Smooth muscle cell (in vitro differentiated cells): ENCODE measurements at regions not wholly inside any gene's neighbourhood (a gene's known extent, or its start where the extent isn't known, plus 50 kb on each side); places are given as distances from the start of the nearest gene placed in this dataset.
A peak's percentile ranks its signal among the peaks of the same experiment; 100 is the strongest.

Experiments
- DNase-seq: peaks from one replicate; lab custom pipeline; 2025; ENCODE audit not compliant: unreplicated experiment; lab: John Stamatoyannopoulos, UW
- H2AFZ ChIP-seq: fragments of 200-600 bp; sonication (generic); 2 replicates; pipeline ENCODE4 v1.6.0; 2016; ENCODE audit warnings: antibody characterized with exemption, low read depth, mild to moderate bottlenecking
- H3F3A ChIP-seq: fragments of 200-600 bp; sonication (generic); 2 replicates; pipeline ENCODE4 v1.6.0; 2017; ENCODE audit warnings: antibody characterized with exemption, low read depth
- H3K27ac ChIP-seq: fragments of 200-600 bp; sonication (generic); 2 replicates; pipeline ENCODE4 v1.5.1; 2016; ENCODE audit warnings: low read depth, mild to moderate bottlenecking
- H3K27me3 ChIP-seq: fragments of 200-600 bp; sonication (generic); 2 replicates; pipeline ENCODE4 v1.6.1; 2016; ENCODE audit warnings: low read depth, mild to moderate bottlenecking
- H3K36me3 ChIP-seq: fragments of 200-600 bp; sonication (generic); 2 replicates; pipeline ENCODE4 v1.5.1; 2016; ENCODE audit warnings: low read depth
- H3K4me1 ChIP-seq: fragments of 200-600 bp; sonication (generic); 2 replicates; pipeline ENCODE4 v1.5.1; 2016; ENCODE audit warnings: low read depth
- H3K4me2 ChIP-seq: fragments of 200-600 bp; sonication (generic); 2 replicates; pipeline ENCODE4 v1.6.0; 2016; ENCODE audit warnings: mild to moderate bottlenecking
- H3K4me3 ChIP-seq: fragments of 200-600 bp; sonication (generic); 2 replicates; pipeline ENCODE4 v1.5.1; 2016; ENCODE audit warnings: mild to moderate bottlenecking
- H3K79me2 ChIP-seq: fragments of 200-600 bp; sonication (generic); 2 replicates; pipeline ENCODE4 v1.6.0; 2016; ENCODE audit warnings: low read depth, mild to moderate bottlenecking
- H3K9ac ChIP-seq: fragments of 200-600 bp; sonication (generic); 2 replicates; pipeline ENCODE4 v1.6.0; 2016; ENCODE audit warnings: low read depth
- H3K9me3 ChIP-seq: fragments of 200-600 bp; sonication (generic); replicated peaks from 2 replicates; pipeline ENCODE4 v1.5.1; 2016; ENCODE audit warnings: low read depth
- H4K20me1 ChIP-seq: fragments of 200-600 bp; sonication (generic); 2 replicates; pipeline ENCODE4 v1.6.0; 2016; ENCODE audit warnings: low read depth
- CTCF ChIP-seq: fragments of 200-600 bp; sonication (generic); IDR thresholded peaks from 2 replicates; pipeline ENCODE4 v1.5.1; 2017; ENCODE audit warnings: borderline replicate concordance, mild to moderate bottlenecking, antibody characterized with exemption; ENCODE audit not compliant: insufficient read depth, poor library complexity, severe bottlenecking
- WGBS: methylation state at CpG from one replicate; pipeline ENCODE4 v1.1.7; 2016; ENCODE audit warnings: low lambda C conversion rate; 5-methylcytosine and 5-hydroxymethylcytosine counted together

GRCh38 chr2:188878716-188879115 is 95.5 kb upstream of the COL3A1 start:
- Histone ChIP-seq H3K27me3 (no peaks in the 10 kb centered on the region), H3K27ac (no peak overlapping the region), H3K4me2 (no peak overlapping the region), H3K4me3 (no peak overlapping the region), H3K36me3 (peaks cover 3% of the 10 kb centered on the region), H3K9ac (no peak overlapping the region), H3K9me3 (no peaks in the 10 kb centered on the region), H3F3A (no peaks in the 10 kb centered on the region), H4K20me1 (no peaks in the 10 kb centered on the region), H2AFZ (no peak overlapping the region), H3K4me1 (peaks cover 5% of the 10 kb centered on the region), H3K79me2 (no peaks in the 10 kb centered on the region)
- no peak for TF ChIP-seq CTCF
- DNase-seq: no peak

GRCh38 chr2:188880740-188881139 is 93.4 kb upstream of the COL3A1 start:
- Histone ChIP-seq H4K20me1 (no peaks in the 10 kb centered on the region), H3K9me3 (no peaks in the 10 kb centered on the region), H3K27me3 (no peaks in the 10 kb centered on the region), H3K4me2 (no peak overlapping the region), H3K4me1 (peaks cover 8% of the 10 kb centered on the region), H2AFZ (no peak overlapping the region), H3K36me3 (peaks cover 3% of the 10 kb centered on the region), H3K27ac (no peak overlapping the region), H3K4me3 (no peak overlapping the region), H3K79me2 (peaks cover 7% of the 10 kb centered on the region), H3F3A (no peaks in the 10 kb centered on the region), H3K9ac (no peak overlapping the region)
- no peak for DNase-seq
- no peak for TF ChIP-seq CTCF

GRCh38 chr2:188881434-188881833 is 92.7 kb upstream of the COL3A1 start:
- Histone ChIP-seq H3K27me3 (no peaks in the 10 kb centered on the region), H3K79me2 (peaks cover 12% of the 10 kb centered on the region), H3K36me3 (peaks cover 3% of the 10 kb centered on the region), H3K9ac (no peak overlapping the region), H3F3A (no peaks in the 10 kb centered on the region), H3K4me1 (peaks cover 8% of the 10 kb centered on the region), H3K9me3 (no peaks in the 10 kb centered on the region), H3K4me3 (no peak overlapping the region), H3K27ac (no peak overlapping the region), H3K4me2 (no peak overlapping the region), H2AFZ (no peak overlapping the region), H4K20me1 (no peaks in the 10 kb centered on the region)
- 97% methylated on average over 1 of the region's 1 CpG for WGBS
- no peak for DNase-seq
- no peak for TF ChIP-seq CTCF

GRCh38 chr2:188884046-188884445 is 90.1 kb upstream of the COL3A1 start:
- no peak for TF ChIP-seq CTCF
- H3K36me3 ChIP-seq: no peaks in the 10 kb centered on the region
- H3K4me1 ChIP-seq: peaks cover 8% of the 10 kb centered on the region
- no peaks in the 10 kb centered on the region for H3F3A ChIP-seq
- H3K9ac ChIP-seq: peak overlapping the region; percentile 56
- peak overlapping the region; percentile 87 for H3K27ac ChIP-seq
- DNase-seq: no peak
- WGBS: 14% methylated on average over 1 of the region's 1 CpG
- peak overlapping the region; percentile 3 for H2AFZ ChIP-seq
- H3K27me3 ChIP-seq: no peaks in the 10 kb centered on the region
- H4K20me1 ChIP-seq: no peaks in the 10 kb centered on the region
- peaks cover 12% of the 10 kb centered on the region for H3K79me2 ChIP-seq
- peaks cover 13% of the 10 kb centered on the region for H3K9me3 ChIP-seq
- H3K4me3 ChIP-seq: no peak overlapping the region
- H3K4me2 ChIP-seq: peak overlapping the region; percentile 62
